GM21825 (cell line): ENCODE measurements at regions not wholly inside any gene's neighbourhood (a gene's known extent, or its start where the extent isn't known, plus 50 kb on each side); places are given as distances from the start of the nearest gene placed in this dataset.
A peak's percentile ranks its signal among the peaks of the same experiment; 100 is the strongest.
"Not testable (repeated sequence)": the region's sequence is repeated elsewhere in the genome, so short reads cannot be mapped to it uniquely, and the experiment has no call there.

ENCODE experiments used
- ATAC-seq: cut with Tn5 transposase; IDR thresholded peaks from one replicate; pipeline ENCODE4 v1.9.1; 2021; ENCODE audit warnings: mild to moderate bottlenecking, moderate library complexity; ENCODE audit not compliant: unreplicated experiment

- no peak for ATAC-seq
Measured at GRCh38 chr1:187038784-187039183, 210.0 kb downstream of the PLA2G4A start.

GRCh38 chr1:187041104-187041503 is 212.4 kb downstream of the PLA2G4A start:
- ATAC-seq, result no peak

- no peak for ATAC-seq
Measured at GRCh38 chr1:187042538-187042937, 213.8 kb downstream of the PLA2G4A start.

GRCh38 chr1:187043433-187043832 is 214.7 kb downstream of the PLA2G4A start:
- not testable (repeated sequence) for ATAC-seq

- ATAC-seq, result no peak
Measured at GRCh38 chr1:187044411-187044810, 215.7 kb downstream of the PLA2G4A start.

GRCh38 chr1:187045371-187045770 is 216.6 kb downstream of the PLA2G4A start:
- no peak for ATAC-seq

- no peak for ATAC-seq
Measured at GRCh38 chr1:187046293-187046692, 217.5 kb downstream of the PLA2G4A start.

- no peak for ATAC-seq
Measured at GRCh38 chr1:187047298-187047697, 218.5 kb downstream of the PLA2G4A start.

- no peak for ATAC-seq
Measured at GRCh38 chr1:187051618-187052232, 223.0 kb downstream of the PLA2G4A start.

GRCh38 chr1:187053876-187054275 is 225.1 kb downstream of the PLA2G4A start:
- ATAC-seq, result no peak

- ATAC-seq, result no peak
Measured at GRCh38 chr1:187054862-187055757, 226.4 kb downstream of the PLA2G4A start.

- no peak for ATAC-seq
Measured at GRCh38 chr1:187063271-187063670, 234.5 kb downstream of the PLA2G4A start.

- no peak for ATAC-seq
Measured at GRCh38 chr1:187067160-187067559, 238.4 kb downstream of the PLA2G4A start.

- ATAC-seq, result no peak
Measured at GRCh38 chr1:187070076-187070475, 241.3 kb downstream of the PLA2G4A start.

- peak; percentile 47 for ATAC-seq
Measured at GRCh38 chr1:187072262-187073034, 243.7 kb downstream of the PLA2G4A start.

GRCh38 chr1:187073035-187073560 is 244.3 kb downstream of the PLA2G4A start:
- ATAC-seq, result peak; percentile 19

GRCh38 chr1:187073634-187074245 is 245.0 kb downstream of the PLA2G4A start:
- not testable (repeated sequence) for ATAC-seq

- ATAC-seq, result no peak
Measured at GRCh38 chr1:187074445-187075048, 245.8 kb downstream of the PLA2G4A start.

GRCh38 chr1:187076922-187077321 is 248.2 kb downstream of the PLA2G4A start:
- no peak for ATAC-seq

- no peak for ATAC-seq
Measured at GRCh38 chr1:187078321-187078720, 249.6 kb downstream of the PLA2G4A start.
